Prostate gland (tissue), 2 donors: ENCODE measurements at regions not wholly inside any gene's neighbourhood (a gene's known extent, or its start where the extent isn't known, plus 50 kb on each side); places are given as distances from the start of the nearest gene placed in this dataset.

ENCODE experiments used
- DNase-seq: peaks from one replicate; pipeline ENCODE4 v3.0.0-alpha.2; 2019; ENCODE audit warnings: low spot score
- H3K27ac ChIP-seq, 2 donors: fragments of 200-600 bp; sonication (generic); 2 replicates each; pipeline ENCODE4 v1.5.1; 2017 to 2019
- H3K27me3 ChIP-seq: fragments of 200-600 bp; sonication (generic); replicated peaks from 2 replicates; pipeline ENCODE4 v1.5.1; 2019; ENCODE audit not compliant: insufficient read depth
- H3K36me3 ChIP-seq, 2 donors: fragments of 200-600 bp; sonication (generic); 1 replicate in 1 of 2; 2 replicates in 1 of 2; pipeline versions ENCODE4 v1.5.1 to v1.8.1; 2017 to 2019
- H3K4me1 ChIP-seq: fragments of 200-600 bp; sonication (generic); replicated peaks from 2 replicates; pipeline ENCODE4 v1.5.1; 2019
- H3K4me3 ChIP-seq, 2 donors: fragments of 200-600 bp; sonication (generic); 2 replicates each; pipeline ENCODE4 v1.5.1; 2017 to 2019
- H3K9me3 ChIP-seq: fragments of 200-600 bp; sonication (generic); 2 replicates; pipeline ENCODE4 v1.5.1; 2017
- CTCF ChIP-seq, 4 experiments: fragments of 200-600 bp in 2 of 4; fragments of 450-650 bp in 2 of 4; sonication (generic) in 2 of 4; IDR thresholded peaks; 1 replicate in 3 of 4; 2 replicates in 1 of 4; pipeline ENCODE4 v1.5.1; 2016 to 2019; ENCODE audit warnings: antibody characterized with exemption in 4 of 4, mild to moderate bottlenecking in 2 of 4, moderate library complexity in 2 of 4
- POLR2A ChIP-seq: fragments of 450-650 bp; IDR thresholded peaks from one replicate; pipeline ENCODE4 v1.6.1; 2016; ENCODE audit warnings: antibody characterized with exemption, mild to moderate bottlenecking
- POLR2AphosphoS5 ChIP-seq: sonication (generic); formaldehyde crosslinking; IDR thresholded peaks from one replicate; pipeline ENCODE4 v1.6.1; 2017; ENCODE audit warnings: antibody characterized with exemption
- WGBS: methylation state at CpG from one replicate; pipeline ENCODE4 v1.1.5; 2018; 5-methylcytosine and 5-hydroxymethylcytosine counted together
- intact Hi-C: fragments of 100-400 bp; cut with DNase I; formaldehyde crosslinking; loops from one replicate; pipeline ENCODE4 v1.14.2; 2022

GRCh38 chr13:99630269-99630898 lies 129.1 kb downstream of the TM9SF2 start:
- no peaks in the 10 kb centered on the region for H3K4me1 ChIP-seq
- no peaks in the 10 kb centered on the region for H3K9me3 ChIP-seq
- no peak overlapping the region for H3K27ac ChIP-seq
- WGBS = 74% methylated on average over 3 of the region's 3 CpGs
- DNase-seq = no peak
- no peaks in the 10 kb centered on the region for H3K36me3 ChIP-seq
- intact Hi-C loops = no loop called here
- TF ChIP-seq POLR2AphosphoS5 = no peak
- no peak for TF ChIP-seq POLR2A
- no peak for TF ChIP-seq CTCF (IDR thresholded peaks at IDR 0.05)
- no peak overlapping the region for H3K4me3 ChIP-seq
- no peaks in the 10 kb centered on the region for H3K27me3 ChIP-seq

GRCh38 chr13:99629641-99630040 lies 128.4 kb downstream of the TM9SF2 start:
- H3K27me3 ChIP-seq = no peaks in the 10 kb centered on the region
- intact Hi-C loops = no loop called here
- no peak for DNase-seq
- TF ChIP-seq CTCF (IDR thresholded peaks at IDR 0.05) = no peak
- TF ChIP-seq POLR2AphosphoS5 = no peak
- TF ChIP-seq POLR2A = no peak
- H3K4me3 ChIP-seq = no peak overlapping the region
- no peaks in the 10 kb centered on the region for H3K4me1 ChIP-seq
- H3K27ac ChIP-seq = no peak overlapping the region
- no peaks in the 10 kb centered on the region for H3K36me3 ChIP-seq
- H3K9me3 ChIP-seq = no peaks in the 10 kb centered on the region
- 98% methylated on average over 5 of the region's 5 CpGs for WGBS

GRCh38 chr13:99628442-99628841 lies 127.2 kb downstream of the TM9SF2 start:
- Histone ChIP-seq H3K4me1 (no peaks in the 10 kb centered on the region), H3K27me3 (no peaks in the 10 kb centered on the region), H3K9me3 (no peaks in the 10 kb centered on the region), H3K27ac (no peak overlapping the region), H3K36me3 (no peaks in the 10 kb centered on the region), H3K4me3 (no peak overlapping the region)
- no peak for DNase-seq
- intact Hi-C loops = no loop called here
- no peak for TF ChIP-seq POLR2AphosphoS5
- no peak for TF ChIP-seq CTCF (IDR thresholded peaks at IDR 0.05)
- no peak for TF ChIP-seq POLR2A

GRCh38 chr13:99626461-99627082 lies 125.3 kb downstream of the TM9SF2 start:
- DNase-seq = peak; percentile 19
- Histone ChIP-seq H3K36me3 (no peaks in the 10 kb centered on the region), H3K27ac (no peak overlapping the region), H3K4me1 (no peaks in the 10 kb centered on the region), H3K9me3 (no peaks in the 10 kb centered on the region), H3K27me3 (no peaks in the 10 kb centered on the region), H3K4me3 (no peak overlapping the region)
- WGBS = 34% methylated on average over 8 of the region's 8 CpGs
- intact Hi-C loops = no loop called here
- TF ChIP-seq CTCF (IDR thresholded peaks at IDR 0.05) = no peak
- TF ChIP-seq POLR2AphosphoS5 = peak; percentile 23
- no peak for TF ChIP-seq POLR2A

- no peak for DNase-seq
- WGBS = 91% methylated on average over 12 of the region's 12 CpGs
- no peak overlapping the region for H3K27ac ChIP-seq
- H3K9me3 ChIP-seq = no peaks in the 10 kb centered on the region
- no peak overlapping the region for H3K4me3 ChIP-seq
- no peak for TF ChIP-seq POLR2A
- TF ChIP-seq POLR2AphosphoS5 = no peak
- TF ChIP-seq CTCF (IDR thresholded peaks at IDR 0.05) = no peak
- H3K4me1 ChIP-seq = no peaks in the 10 kb centered on the region
- intact Hi-C loops = no loop called here
- no peaks in the 10 kb centered on the region for H3K36me3 ChIP-seq
- H3K27me3 ChIP-seq = no peaks in the 10 kb centered on the region
These were observed 123.8 kb downstream of the TM9SF2 start for GRCh38 chr13:99624936-99625540.
